Fibroblast of lung (primary cell): ENCODE measurements at regions not wholly inside any gene's neighbourhood (a gene's known extent, or its start where the extent isn't known, plus 50 kb on each side); places are given as distances from the start of the nearest gene placed in this dataset.

Experiments used
- EZH2 ChIP-seq: IDR thresholded peaks from 2 replicates; pipeline ENCODE4 v1.5.1; 2012; ENCODE audit warnings: low read length, control low read depth, mild to moderate bottlenecking; ENCODE audit errors: missing control alignments
- TF ChIP-seq, protein P1 (sequence below), 2 donors: IDR thresholded peaks in 1 of 2; conservative IDR thresholded peaks in 1 of 2; 1 replicate in 1 of 2; 2 replicates in 1 of 2; pipeline ENCODE4 v1.5.1; 2011 to 2012; ENCODE audit warnings: low read length in 2 of 2, control low read depth in 1 of 2, inconsistent platforms in 1 of 2, low read depth in 1 of 2, mild to moderate bottlenecking in 1 of 2

- TF ChIP-seq, protein P1, sequence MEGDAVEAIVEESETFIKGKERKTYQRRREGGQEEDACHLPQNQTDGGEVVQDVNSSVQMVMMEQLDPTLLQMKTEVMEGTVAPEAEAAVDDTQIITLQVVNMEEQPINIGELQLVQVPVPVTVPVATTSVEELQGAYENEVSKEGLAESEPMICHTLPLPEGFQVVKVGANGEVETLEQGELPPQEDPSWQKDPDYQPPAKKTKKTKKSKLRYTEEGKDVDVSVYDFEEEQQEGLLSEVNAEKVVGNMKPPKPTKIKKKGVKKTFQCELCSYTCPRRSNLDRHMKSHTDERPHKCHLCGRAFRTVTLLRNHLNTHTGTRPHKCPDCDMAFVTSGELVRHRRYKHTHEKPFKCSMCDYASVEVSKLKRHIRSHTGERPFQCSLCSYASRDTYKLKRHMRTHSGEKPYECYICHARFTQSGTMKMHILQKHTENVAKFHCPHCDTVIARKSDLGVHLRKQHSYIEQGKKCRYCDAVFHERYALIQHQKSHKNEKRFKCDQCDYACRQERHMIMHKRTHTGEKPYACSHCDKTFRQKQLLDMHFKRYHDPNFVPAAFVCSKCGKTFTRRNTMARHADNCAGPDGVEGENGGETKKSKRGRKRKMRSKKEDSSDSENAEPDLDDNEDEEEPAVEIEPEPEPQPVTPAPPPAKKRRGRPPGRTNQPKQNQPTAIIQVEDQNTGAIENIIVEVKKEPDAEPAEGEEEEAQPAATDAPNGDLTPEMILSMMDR (conservative IDR thresholded peaks at IDR 0.05 in 1 of 2, IDR thresholded peaks at IDR 0.05 in 1 of 2; ENCODE audit: low read depth in 1 of 2, low read length in 2 of 2), result no peak
- no peak for TF ChIP-seq EZH2
These were observed 1725.5 kb downstream of the MRPL39 start for GRCh38 chr21:23881783-23882182.
